ENCODE measurements at regions not wholly inside any gene's neighbourhood (a gene's known extent, or its start where the extent isn't known, plus 50 kb on each side); places are given as distances from the start of the nearest gene placed in this dataset.

- ChIA-PET CTCF (no interaction called here), RAD21 (ENCODE audit: unreplicated experiment) (no interaction called here), POLR2A (no interaction called here), SMC1A (ENCODE audit: uncharacterized antibody, unreplicated experiment) (interaction anchor here (0.9 kb wide), 1 partner anchor 45 kb away, joined by 4 read pairs; no protein-coding TSS in a partner anchor)
- Histone ChIP-seq H3K27me3 (replicated peaks in 1 of 2; ENCODE audit: control insufficient read depth in 2 of 2, insufficient read depth in 2 of 2, low read length in 1 of 2) (no peaks in the 10 kb centered on the region), H3K9ac (ENCODE audit: control insufficient read depth, insufficient read depth, low read length) (no peak overlapping the region), H2AFZ (ENCODE audit: control insufficient read depth, low read depth, low read length) (no peak overlapping the region), H3K9me3 (replicated peaks; ENCODE audit: control insufficient read depth, insufficient read depth, low read length) (no peaks in the 10 kb centered on the region), H3K79me2 (ENCODE audit: control insufficient read depth, insufficient read depth, low read length) (no peaks in the 10 kb centered on the region), H3K36me3 (ENCODE audit: control insufficient read depth in 2 of 2, insufficient read depth in 2 of 2, low read length in 1 of 2) (no peaks in the 10 kb centered on the region), H3K4me3 (no peak overlapping the region), H3K27ac (ENCODE audit: control insufficient read depth, insufficient read depth) (no peak overlapping the region), H3K4me1 (ENCODE audit: control insufficient read depth, insufficient read depth, low read length) (no peaks in the 10 kb centered on the region), H3K4me2 (ENCODE audit: control insufficient read depth, insufficient read depth) (no peak overlapping the region), H4K20me1 (ENCODE audit: control insufficient read depth, insufficient read depth) (no peaks in the 10 kb centered on the region)
- peak; percentile 20 for DNase-seq (ENCODE audit: low read depth, low spot score)
- FAIRE-seq = peak; percentile 80
- peak; percentile 93 for ATAC-seq
- intact Hi-C loops (cut with micrococcal nuclease; ENCODE audit: unreplicated experiment) = no loop called here
- in situ Hi-C loops (cut with MboI) = no loop called here
- WGBS (ENCODE audit: insufficient coverage, insufficient replicate concordance, low lambda C conversion rate, missing lambda C conversion rate) = 17% methylated on average over 8 of the region's 8 CpGs
- BruUV-seq (replicated peaks) = no TSS peak
- peak; percentile 60; the same call in 1 of the 2 replicates for TF ChIP-seq MTA2 (IDR thresholded peaks at IDR 0.05; ENCODE audit: low read depth)
- no peak for TF ChIP-seq POLR2AphosphoS2 (IDR thresholded peaks at IDR 0.05; ENCODE audit: low read depth, low read length)
- no peak for TF ChIP-seq RBBP5 (conservative IDR thresholded peaks at IDR 0.05)
- peak; percentile 72 for TF ChIP-seq JUNB (IDR thresholded peaks at IDR 0.05)
- TF ChIP-seq SPI1 (IDR thresholded peaks at IDR 0.05; ENCODE audit: borderline replicate concordance, insufficient read depth, low read depth, low read length) = peak; percentile 60; the same call in 1 of the 2 replicates
- 0 out of 2 replicates have a peak, but pooled peaks have one; percentile 58 for TF ChIP-seq IRF4 (IDR thresholded peaks at IDR 0.05; ENCODE audit: low read depth, low read length)
- TF ChIP-seq TCF7 (IDR thresholded peaks at IDR 0.05; ENCODE audit: borderline replicate concordance) = peak; percentile 76
- TF ChIP-seq IKZF1 (conservative IDR thresholded peaks at IDR 0.05) = peak; percentile 82
- peak; percentile 58; the same call in 1 of the 2 replicates for TF ChIP-seq DPF2 (IDR thresholded peaks at IDR 0.05)
- TF ChIP-seq USF1 (IDR thresholded peaks at IDR 0.05; ENCODE audit: borderline replicate concordance, extremely low read length, insufficient read depth, low read depth, low read length) = no peak
- TF ChIP-seq EP300 (IDR thresholded peaks at IDR 0.05; ENCODE audit: borderline replicate concordance in 1 of 2, control insufficient read depth in 1 of 2, low read depth in 2 of 2, low read length in 2 of 2) = peak in 1 of 2 experiments; percentile 79; a peak in 1 of 4 replicates
- TF ChIP-seq ETV6 (conservative IDR thresholded peaks at IDR 0.05 in 1 of 2, IDR thresholded peaks at IDR 0.05 in 1 of 2; ENCODE audit: borderline replicate concordance in 1 of 2, low read depth in 1 of 2) = peak in 1 of 2 experiments; percentile 90; a peak in 2 of 4 replicates
- TF ChIP-seq IRF3 (IDR thresholded peaks at IDR 0.05) = no peak
- peak; percentile 40; the same call in 1 of the 2 replicates for TF ChIP-seq RELB (IDR thresholded peaks at IDR 0.05; ENCODE audit: low read depth)
- peak in 1 of 2 experiments; percentile 16; a peak in 1 of 4 replicates for TF ChIP-seq BHLHE40 (IDR thresholded peaks at IDR 0.05; ENCODE audit: borderline replicate concordance in 1 of 2, low read depth in 2 of 2, low read length in 1 of 2)
- TF ChIP-seq EED (IDR thresholded peaks at IDR 0.05; ENCODE audit: low read depth) = peak; percentile 66; the same call in 1 of the 2 replicates
- TF ChIP-seq MYC (IDR thresholded peaks at IDR 0.05; ENCODE audit: insufficient read depth, insufficient read length, insufficient replicate concordance, low read length, severe bottlenecking) = no peak
- peak; percentile 84; a peak in 3 of 4 replicates for TF ChIP-seq IKZF2 (IDR thresholded peaks at IDR 0.05)
- no peak for TF ChIP-seq CBX3 (IDR thresholded peaks at IDR 0.05; ENCODE audit: borderline replicate concordance, low read depth)
- TF ChIP-seq ATF7 (IDR thresholded peaks at IDR 0.05; ENCODE audit: low read depth) = 0 out of 2 replicates have a peak, but pooled peaks have one; percentile 21
- no peak for TF ChIP-seq HDGF (IDR thresholded peaks at IDR 0.05)
Measured at GRCh38 chr15:61327019-61327631, 98.0 kb upstream of the RORA start.
